ENCODE measurements at regions not wholly inside any gene's neighbourhood (a gene's known extent, or its start where the extent isn't known, plus 50 kb on each side); places are given as distances from the start of the nearest gene placed in this dataset.

DNA sequence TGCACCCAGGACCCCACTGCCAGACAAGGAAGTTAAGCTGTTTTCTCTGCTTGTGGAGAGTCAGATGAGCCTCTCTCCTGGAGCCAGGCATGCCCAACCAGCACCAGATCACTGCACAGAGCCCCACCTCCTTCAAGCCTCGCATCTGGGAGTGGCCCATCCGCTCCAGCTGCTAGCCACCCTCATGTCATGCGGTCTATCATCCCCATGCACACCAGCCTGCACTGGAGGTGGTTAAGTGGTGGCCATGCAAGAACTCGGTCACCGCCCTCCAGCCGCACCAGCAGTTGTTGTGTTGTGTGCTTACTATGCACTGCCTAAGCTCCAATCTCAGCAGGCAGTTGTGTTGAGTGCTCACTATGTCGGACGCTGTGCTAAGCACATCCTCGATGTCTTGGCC, 177.9 kb upstream of the SLC14A2 start:
- TF ChIP-seq POLR2AphosphoS5 (IDR thresholded peaks at IDR 0.05; ENCODE audit: insufficient read depth, low read depth, low read length) (no peak), POLR2A (IDR thresholded peaks at IDR 0.05; ENCODE audit: low read depth, low read length) (no peak), EZH2 (IDR thresholded peaks at IDR 0.05; ENCODE audit: borderline replicate concordance, low read depth, low read length, severe bottlenecking) (no peak), FOS (IDR thresholded peaks at IDR 0.05; ENCODE audit: borderline replicate concordance, insufficient read depth, low read length) (no peak), GATA2 (IDR thresholded peaks at IDR 0.05; ENCODE audit: insufficient read depth, insufficient read length, low read depth, low read length) (no peak)
- TF ChIP-seq, protein P1, sequence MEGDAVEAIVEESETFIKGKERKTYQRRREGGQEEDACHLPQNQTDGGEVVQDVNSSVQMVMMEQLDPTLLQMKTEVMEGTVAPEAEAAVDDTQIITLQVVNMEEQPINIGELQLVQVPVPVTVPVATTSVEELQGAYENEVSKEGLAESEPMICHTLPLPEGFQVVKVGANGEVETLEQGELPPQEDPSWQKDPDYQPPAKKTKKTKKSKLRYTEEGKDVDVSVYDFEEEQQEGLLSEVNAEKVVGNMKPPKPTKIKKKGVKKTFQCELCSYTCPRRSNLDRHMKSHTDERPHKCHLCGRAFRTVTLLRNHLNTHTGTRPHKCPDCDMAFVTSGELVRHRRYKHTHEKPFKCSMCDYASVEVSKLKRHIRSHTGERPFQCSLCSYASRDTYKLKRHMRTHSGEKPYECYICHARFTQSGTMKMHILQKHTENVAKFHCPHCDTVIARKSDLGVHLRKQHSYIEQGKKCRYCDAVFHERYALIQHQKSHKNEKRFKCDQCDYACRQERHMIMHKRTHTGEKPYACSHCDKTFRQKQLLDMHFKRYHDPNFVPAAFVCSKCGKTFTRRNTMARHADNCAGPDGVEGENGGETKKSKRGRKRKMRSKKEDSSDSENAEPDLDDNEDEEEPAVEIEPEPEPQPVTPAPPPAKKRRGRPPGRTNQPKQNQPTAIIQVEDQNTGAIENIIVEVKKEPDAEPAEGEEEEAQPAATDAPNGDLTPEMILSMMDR (IDR thresholded peaks at IDR 0.05; ENCODE audit: extremely low read depth in 1 of 2, insufficient read depth in 1 of 2, low read depth in 1 of 2, low read length in 2 of 2) = no peak
- TF ChIP-seq, protein P2, sequence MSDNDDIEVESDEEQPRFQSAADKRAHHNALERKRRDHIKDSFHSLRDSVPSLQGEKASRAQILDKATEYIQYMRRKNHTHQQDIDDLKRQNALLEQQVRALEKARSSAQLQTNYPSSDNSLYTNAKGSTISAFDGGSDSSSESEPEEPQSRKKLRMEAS (IDR thresholded peaks at IDR 0.05; ENCODE audit: insufficient read depth, insufficient read length) = no peak

Data from endothelial cell of umbilical vein (primary cell).